Myocyte (in vitro differentiated cells): ENCODE measurements at regions not wholly inside any gene's neighbourhood (a gene's known extent, or its start where the extent isn't known, plus 50 kb on each side); places are given as distances from the start of the nearest gene placed in this dataset.
"Not testable (repeated sequence)": the region's sequence is repeated elsewhere in the genome, so short reads cannot be mapped to it uniquely, and the experiment has no call there.

Experiments
- DNase-seq: peaks from one replicate; pipeline ENCODE4 v3.0.0-alpha.2; 2012; ENCODE audit warnings: low read depth

DNA sequence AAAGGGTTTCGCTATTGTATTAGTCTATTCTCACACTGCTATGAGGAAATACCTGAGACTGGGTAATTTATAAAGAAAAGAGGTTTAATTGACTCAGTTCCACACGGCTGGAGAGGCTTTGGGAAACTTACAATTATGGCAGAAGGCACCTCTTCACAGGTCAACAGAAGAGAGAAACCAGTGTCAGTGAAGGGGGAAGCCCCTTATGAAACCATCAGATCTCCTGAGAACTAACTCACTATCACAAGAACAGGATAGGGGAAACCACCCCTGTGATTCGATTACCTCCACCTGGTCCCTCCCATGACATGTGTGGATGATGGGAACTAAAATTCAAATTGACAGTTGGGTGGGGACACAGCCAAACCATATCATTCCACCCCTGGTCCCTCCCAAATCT, 589.5 kb downstream of the CENPC start:
- no peak for DNase-seq

DNA sequence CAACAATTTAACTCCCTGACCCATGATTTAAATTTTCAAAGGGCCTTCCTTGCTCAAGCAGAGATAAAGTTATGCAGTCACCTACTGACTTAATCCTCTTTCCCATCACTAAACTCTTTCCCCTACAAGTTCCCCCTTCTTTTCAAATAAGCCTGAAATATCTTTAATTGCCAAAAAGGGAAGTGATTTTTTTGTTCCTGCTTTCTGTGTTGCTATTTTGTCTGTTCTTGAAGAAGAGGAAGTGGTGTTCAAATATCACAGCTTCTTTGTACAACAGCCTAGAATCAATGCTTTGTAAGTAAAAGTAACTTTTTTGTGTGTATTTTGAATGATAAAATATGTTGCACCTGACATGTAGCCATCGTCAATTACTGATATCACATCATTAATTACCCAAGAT, 595.9 kb downstream of the CENPC start:
- DNase-seq = no peak

DNA sequence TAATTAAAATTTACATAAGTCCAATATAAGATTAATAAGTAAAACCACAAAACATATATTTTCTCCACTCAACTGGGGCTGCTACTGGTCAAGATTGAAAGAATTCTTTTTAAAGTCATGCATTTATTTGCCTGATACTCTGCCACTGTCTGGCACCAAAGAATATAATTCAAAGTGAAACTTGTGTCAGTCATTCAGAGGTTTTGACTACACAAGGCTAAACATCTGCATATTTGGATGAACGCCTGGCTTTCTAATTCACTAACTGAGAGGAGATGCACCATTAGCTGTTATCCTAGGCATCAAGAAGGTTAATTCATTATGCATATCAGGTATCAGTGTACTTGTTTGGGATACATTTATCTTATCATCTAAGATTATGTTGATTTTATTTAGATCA, 598.5 kb downstream of the CENPC start:
- no peak for DNase-seq

DNA sequence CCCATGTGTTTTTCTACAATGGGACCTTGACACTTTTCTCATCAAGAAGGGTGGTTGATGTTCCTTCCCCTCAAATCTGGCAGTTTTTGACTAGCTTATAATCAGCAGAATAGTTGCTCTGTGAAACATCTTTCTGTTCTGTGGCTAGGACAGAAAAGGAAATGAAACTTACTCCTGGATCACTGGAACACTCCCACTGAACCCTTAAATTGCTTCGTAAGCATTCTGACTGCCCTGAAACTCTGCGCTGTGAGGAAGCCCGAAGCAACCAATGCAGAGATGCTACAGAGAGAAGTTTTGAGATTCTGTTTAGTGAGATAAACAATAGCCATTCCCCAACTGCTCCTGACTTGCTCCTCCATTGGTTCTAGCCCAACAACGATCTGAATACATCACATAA, 602.2 kb downstream of the CENPC start:
- DNase-seq = no peak

DNA sequence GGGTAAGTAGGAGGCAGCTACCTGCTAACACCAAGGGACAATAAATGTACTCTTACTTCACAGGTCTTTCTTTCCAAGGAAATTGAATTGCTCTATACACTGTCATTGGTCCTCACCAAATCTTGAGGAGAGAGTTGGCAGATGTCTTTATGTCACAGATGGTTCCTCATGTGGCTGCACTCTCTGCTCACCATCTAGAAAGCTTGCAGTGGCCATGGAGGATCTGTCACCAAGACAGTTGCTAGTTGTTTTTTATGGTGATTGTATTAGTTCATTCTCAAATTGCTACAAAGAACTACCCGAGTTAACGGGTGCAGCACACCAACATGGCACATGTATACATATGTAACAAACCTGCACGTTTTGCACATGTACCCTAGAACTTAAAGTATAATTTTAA, 613.3 kb downstream of the CENPC start:
- DNase-seq = not testable (repeated sequence)

DNA sequence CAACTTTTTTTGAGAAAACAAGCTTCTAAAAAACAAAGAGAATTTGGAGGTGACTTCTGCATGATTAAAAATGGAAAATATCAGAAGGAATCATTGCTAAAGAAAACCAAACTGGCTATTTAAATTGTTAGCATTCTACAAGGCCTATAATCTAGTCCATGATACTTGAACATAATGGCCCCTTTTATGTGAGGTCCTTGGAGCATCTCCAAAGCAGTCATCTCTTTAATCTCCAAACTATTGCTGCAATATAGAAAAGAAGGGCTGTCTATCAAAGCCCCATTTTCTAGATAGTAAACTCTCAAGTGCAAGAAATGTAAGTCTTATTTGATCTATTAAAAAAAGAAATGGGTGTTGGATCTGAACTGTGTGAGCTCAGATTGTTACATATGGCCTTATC, 615.1 kb downstream of the CENPC start:
- no peak for DNase-seq

DNA sequence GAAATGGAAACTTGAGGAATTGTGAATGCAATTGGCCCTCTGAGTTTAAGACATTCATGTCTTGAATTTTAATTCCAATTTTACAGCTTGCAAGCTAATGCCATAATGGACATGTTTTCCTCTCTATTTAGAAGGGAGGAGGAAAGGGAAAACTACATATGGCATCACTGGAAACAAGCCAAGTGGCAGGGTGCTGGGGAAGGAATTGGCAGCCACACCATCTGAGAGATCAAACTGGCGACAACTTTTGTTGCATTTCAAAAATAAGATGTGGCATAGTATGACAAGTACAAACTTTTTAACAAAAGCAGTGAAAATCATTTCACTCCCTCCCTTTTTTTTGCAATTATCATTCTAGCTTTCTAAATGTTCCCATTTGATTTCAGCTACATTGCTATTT, 615.6 kb downstream of the CENPC start:
- peak; percentile 18 for DNase-seq

DNA sequence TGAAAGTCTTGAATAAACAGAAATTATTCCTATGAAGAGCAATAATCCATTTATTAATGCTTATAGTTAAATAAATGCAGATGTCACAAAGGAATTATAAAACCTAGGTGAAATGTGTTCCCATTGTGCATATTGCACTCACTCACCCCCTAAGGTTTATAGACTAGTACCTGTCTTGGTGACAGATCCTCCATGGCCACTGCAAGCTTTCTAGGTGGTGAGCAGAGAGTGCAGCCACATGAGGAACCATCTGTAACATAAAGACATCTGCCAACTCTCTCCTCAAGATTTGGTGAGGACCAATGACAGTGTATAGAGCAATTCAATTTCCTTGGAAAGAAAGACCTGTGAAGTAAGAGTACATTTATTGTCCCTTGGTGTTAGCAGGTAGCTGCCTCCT, 616.4 kb downstream of the CENPC start:
- DNase-seq = not testable (repeated sequence)

DNA sequence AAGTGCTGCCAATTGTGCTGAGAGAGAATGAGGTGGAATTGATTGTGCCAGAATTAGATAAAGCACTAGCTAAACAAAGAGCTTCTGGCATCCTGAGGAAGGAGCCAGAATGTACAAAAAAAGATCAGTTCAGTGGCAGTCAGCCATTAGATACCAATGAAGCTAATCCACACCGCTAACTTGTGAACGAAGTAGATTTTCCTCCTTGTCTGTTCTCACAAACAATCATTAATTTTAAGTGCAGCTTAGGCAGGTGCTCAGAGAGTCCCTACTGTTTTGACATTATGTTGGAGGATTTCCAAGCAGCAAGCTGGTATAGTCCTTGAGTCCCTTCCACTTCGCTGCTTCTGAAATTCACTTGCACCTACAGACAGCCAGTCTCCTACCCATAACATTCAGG, 617.4 kb downstream of the CENPC start:
- peak; percentile 9 for DNase-seq

DNA sequence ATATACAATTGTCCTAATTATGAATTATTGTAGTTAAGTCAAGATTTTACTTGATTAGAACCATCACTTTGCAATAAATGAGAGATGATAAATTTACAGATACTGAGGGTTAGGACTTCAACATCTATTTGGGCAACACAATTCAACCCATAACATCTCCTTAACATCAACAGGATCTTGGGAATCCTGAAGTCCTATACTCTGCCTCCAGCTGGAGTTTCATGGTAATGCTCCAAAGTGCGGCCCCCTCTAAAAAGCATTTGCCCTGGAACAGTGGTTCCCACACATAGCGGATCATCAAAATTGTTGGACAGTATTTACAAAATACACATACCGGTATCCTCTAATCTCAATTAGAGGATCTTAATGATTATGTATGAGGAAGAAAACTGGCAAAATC, 618.6 kb downstream of the CENPC start:
- DNase-seq = no peak

DNA sequence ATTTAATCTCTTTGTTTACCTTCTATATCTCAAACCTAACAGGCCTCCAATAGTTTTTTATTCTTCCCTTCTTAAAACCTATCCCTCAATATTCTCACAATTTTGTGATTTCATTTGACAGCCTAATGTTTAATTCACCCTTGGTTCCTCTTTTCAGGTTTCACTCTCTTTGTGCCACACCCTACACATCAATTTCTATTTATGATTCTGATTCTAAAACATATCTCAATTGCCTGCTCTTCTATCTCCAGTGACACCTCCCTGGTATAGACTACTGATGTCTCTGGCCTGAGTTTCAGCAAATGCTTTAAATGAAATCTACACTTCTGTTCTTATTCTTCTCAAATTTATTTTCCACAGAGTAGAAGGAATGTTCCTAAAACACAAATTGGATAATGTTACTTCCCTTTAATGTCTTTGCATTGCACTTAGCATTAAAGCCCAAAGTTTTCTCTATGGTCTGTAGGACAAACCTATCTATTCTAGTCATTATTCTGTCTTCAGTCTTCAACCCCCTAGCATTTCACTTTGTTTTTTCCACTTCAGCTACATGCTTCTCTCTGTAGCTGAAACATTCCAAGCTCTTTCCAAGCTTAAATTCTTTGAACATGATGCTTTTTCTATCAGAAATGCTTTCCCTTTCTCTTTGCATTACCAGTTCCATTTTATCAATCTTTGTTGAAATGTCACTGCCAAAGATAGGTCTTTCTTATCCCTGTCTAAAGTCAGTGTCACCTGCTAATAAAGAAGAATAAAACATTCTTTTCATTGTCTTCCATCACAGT, 622.0 kb downstream of the CENPC start:
- no peak for DNase-seq

DNA sequence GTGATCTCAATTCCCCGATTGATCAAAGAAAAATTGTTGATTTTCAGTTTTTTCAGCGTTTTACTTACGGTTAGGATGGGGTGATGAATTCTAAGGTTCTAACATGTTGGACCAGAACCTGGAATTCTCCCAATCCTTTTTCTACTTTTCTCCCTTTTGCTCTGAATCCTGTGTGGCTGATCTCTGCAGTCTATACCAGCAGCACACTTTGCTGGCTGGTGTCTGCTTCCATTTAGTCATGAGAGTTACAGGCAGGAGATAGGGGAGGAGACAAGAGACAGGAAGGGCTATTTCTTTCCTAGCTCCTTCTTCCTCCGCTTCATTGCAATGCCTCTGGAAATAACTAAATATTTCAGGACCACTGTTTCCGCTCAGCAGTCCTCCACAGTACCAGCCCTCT, 623.9 kb downstream of the CENPC start:
- DNase-seq = peak; percentile 9

DNA sequence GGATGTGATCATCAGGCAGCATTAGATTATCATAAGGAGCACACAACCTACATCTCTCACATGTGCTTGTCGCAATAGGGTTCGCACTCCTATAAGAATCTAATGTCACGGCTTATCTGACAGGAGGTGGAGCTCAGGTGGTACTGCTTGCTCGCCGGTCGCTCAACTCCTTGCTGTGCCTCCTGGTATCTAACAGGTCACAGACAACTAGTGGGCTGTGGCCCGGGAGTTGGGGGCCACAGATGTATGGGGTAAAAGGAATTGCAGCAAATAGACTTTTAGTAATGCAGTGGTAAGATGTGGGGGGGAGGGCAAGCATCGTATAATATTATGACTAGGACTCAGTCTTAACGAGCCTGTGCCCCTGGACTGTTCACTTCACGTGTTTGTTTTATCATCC, 624.8 kb downstream of the CENPC start:
- no peak for DNase-seq

DNA sequence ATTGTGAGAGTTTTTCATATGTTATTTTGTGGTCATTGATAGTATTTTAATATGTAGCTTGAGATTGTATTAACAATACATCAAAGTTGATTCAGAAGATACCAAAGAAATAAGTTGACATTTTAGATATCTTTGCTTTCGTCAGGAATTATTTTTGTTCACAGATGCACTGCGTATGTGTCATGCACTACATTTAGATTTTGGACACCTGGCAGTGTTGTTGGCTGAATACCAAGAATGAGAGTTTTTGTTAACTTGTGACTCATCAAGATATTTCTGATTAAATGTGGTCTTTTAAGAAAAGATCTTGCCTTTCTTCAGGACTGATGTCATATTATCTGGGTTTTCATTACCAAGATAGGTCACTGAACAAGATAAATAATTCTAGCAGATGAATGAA, 633.4 kb downstream of the CENPC start:
- DNase-seq = peak; percentile 91

DNA sequence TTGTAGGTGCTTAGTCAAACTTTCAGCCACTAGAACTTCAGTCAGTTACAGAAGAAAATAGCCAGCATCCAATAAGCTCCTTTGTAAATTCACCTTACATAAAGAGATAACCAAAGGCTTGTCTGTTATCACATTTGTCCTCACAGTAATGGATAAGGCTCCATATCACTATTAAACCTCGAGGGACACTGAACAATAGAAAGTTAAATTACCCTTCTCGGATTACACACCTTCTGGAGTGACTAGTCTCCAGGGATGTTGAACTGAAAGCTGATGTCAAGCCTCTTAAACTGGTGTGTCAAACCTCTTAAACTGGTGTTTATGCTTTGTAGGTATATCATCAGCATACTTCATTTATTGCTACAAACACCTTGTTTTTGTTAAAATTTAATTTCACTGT, 639.0 kb downstream of the CENPC start:
- peak; percentile 13 for DNase-seq

DNA sequence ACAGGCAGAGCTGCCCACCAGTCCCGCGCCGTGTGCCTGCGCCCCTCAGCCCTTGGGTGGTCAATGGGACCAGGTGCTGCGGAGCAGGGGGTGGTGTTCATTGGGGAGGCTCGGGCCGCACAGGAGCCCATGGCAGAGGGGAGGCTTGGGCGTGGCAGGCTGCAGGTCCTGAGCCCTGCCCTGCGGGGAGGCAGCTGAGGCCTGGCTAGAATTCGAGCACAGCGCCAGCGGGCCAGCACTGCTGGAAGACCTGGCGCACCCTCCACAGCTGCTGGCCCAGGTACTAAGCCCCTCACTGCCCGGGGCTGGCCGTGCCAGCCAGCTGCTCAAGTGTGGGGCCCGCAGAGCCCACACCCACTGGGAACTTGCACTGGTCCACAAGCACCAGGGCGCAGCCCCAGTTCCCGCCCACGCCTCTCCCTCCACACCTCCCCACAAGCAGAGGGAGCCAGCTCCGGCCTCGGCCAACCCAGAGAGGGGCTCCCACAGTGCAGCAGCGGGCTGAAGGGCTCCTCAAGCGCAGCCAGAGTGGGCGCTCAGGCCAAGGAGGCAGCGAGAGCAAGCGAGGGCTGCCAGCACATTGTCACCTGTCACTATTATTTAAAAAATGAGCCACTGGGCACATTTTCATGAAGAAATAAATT, 645.8 kb downstream of the CENPC start:
- DNase-seq = no peak

DNA sequence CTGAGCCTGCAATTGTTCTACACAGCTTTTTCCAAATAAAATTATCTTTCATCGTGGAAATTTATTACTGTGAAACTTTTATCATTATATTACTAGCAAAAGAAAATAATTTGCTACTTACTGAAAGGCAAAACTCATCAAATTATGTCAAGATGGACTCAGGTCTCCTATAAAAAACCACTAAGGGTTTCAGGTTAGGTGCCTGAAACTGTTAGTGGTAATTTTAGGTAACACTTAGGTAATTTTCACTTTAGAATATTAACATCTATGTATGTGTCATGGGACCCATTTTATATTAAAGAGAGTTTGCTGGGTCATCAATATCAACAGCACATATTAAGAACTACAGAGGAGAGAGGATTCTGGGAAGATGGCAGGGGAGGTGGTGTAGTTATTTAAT, 651.5 kb downstream of the CENPC start:
- DNase-seq = no peak

DNA sequence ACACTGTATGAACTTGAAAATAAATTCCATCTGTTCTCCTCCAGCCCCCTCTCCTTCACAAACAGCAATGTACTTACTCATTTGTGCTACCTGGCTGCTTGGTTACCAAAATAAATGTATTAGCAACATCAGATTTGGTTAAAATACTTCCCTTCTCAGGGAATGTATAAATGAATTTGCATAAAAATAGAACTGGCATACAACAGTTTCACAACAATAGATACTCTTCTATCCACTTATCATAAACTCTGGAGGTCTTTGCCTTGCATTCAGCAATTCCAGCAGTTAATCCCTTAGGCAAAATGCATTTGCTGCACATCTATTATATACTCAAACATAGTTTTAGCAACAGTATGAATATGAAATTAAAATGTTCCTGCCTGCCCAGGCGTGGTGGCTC, 658.2 kb downstream of the CENPC start:
- DNase-seq = no peak

DNA sequence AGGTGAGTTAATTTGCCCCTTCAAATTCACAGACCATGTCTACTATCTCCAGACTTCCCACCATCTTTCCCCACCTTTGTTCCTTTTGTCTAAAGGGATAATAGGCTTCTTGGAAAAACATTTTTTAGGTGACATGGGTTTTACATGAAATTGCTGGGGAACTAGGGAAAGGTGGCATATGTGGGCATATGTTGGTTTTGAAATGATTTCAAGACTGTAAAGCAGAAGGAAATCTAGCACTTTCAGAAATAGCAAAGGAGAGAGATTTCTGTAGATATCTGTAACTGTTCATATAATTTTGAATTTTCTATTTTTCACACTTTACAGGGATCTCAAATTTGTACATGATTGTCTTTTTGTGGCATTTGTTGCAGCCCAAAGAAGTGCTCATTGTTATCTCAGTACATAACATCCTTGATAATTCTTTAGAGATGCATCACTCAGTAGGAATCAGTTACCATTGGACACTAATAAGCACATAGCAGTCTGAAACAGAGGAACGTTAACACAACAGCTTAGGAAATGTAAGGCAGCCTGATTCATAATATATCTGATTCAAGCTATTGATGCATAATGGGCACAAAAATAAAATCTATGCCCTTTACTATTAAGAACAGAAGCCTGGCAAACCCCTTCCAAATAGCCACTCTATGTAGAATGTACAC, 659.7 kb downstream of the CENPC start:
- DNase-seq = peak; percentile 3

DNA sequence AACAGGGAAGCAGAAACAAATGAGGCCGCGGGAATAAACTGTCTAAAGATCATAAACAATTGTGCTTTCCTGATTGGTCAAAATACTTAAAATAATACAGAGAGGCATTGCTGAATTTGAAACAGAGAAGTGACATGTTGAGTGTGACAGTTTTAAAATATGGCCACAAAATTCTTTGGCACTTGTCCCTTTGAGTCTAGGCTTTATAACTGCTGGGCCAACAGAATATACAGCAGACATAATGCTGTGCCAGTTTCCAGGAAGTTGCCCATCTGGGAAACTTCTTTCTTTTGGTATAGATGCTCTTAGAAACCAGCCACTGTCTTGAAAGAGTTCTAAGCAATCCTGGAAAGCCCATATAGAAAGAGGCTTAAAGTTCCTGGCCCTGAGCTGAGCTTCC, 668.4 kb downstream of the CENPC start:
- no peak for DNase-seq

DNA sequence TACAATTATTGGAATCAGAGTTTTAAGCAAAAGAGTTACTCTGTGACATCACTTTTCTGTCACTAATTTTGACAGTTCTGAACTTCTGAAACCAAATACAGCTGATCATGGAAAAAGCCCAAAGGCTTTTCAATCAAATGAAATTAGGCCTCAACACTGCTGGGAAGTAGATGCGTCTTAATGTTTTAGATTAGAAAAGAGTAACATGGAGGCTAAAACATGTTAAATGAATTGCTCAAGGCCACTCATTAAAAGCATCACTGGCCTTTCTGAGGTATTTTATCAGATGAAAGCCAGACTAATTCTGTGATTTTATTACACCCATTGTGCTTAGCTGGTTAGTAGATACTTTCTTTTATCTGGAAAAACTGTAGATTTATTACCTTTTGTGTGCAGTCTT, 672.6 kb downstream of the CENPC start:
- DNase-seq = no peak

DNA sequence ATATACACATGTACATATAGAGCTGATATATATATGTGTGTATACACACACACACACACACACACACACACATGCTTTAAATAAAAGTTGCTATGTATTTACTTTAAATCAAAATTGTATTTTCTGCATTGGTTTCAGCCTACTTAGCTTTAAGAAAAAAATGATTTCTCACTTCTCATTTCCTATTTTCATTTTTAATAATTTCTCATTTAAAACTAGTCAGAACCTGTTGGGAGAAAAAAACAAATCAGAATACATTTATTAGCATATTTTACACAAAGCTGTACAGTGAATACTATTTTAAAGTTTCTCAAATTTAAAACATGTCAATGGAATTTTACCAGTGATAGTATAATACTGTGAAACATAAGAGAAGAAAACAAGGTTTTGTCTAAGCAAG, 681.8 kb downstream of the CENPC start:
- DNase-seq = no peak

DNA sequence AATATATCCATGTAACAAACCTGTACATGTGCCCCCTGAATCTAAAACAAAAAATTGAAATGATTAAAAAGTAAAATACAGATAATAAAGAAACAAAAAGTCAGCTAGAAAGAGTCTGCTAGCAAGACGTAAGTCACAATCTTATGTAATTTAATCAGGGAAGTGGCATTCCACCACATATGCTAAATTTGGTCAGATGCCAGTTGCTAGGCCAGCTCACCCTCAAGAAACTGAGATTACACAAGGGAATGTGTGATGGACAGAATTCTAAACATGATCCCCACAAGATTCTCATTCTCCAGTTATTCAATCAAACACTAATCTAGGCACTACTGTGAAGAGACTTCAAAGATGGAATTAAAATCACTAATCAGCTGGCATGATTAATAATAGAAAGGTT, 689.3 kb downstream of the CENPC start:
- DNase-seq = peak; percentile 28
